PC-3 (cell line): ENCODE measurements at regions not wholly inside any gene's neighbourhood (a gene's known extent, or its start where the extent isn't known, plus 50 kb on each side); places are given as distances from the start of the nearest gene placed in this dataset.

Experiments used
- EZH2 ChIP-seq: fragments of 300-600 bp; sonication (generic); IDR thresholded peaks from one replicate; pipeline ENCODE4 v1.6.1; 2017; ENCODE audit warnings: antibody characterized with exemption, mild to moderate bottlenecking, low read length; ENCODE audit not compliant: unreplicated experiment
- TF ChIP-seq, protein P1 (sequence below): fragments of 300-600 bp; sonication (generic); conservative IDR thresholded peaks from 2 replicates; pipeline ENCODE4 v1.5.1; 2017; ENCODE audit warnings: antibody characterized with exemption, low read depth, mild to moderate bottlenecking, low read length

DNA sequence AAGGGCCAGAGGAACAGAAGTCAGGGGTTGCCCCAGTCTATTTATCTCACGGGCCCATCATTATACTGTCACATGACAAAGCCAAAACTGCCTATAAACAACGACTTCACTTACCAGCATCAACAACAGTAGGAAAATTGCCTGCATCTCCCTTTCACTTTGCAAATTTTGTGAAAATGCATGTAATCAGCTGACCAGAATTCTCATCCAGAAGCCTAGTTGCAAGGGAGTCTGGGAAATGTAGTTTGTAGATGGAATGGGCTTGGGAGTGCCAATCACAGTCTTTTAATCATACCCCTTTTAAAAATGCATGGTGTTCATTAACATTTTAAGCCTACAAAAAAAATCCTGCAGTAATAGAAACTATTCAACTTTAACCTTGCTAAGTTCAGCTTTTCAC lies 369.3 kb upstream of the TMPO start:
- TF ChIP-seq, protein P1, sequence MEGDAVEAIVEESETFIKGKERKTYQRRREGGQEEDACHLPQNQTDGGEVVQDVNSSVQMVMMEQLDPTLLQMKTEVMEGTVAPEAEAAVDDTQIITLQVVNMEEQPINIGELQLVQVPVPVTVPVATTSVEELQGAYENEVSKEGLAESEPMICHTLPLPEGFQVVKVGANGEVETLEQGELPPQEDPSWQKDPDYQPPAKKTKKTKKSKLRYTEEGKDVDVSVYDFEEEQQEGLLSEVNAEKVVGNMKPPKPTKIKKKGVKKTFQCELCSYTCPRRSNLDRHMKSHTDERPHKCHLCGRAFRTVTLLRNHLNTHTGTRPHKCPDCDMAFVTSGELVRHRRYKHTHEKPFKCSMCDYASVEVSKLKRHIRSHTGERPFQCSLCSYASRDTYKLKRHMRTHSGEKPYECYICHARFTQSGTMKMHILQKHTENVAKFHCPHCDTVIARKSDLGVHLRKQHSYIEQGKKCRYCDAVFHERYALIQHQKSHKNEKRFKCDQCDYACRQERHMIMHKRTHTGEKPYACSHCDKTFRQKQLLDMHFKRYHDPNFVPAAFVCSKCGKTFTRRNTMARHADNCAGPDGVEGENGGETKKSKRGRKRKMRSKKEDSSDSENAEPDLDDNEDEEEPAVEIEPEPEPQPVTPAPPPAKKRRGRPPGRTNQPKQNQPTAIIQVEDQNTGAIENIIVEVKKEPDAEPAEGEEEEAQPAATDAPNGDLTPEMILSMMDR: no peak
- TF ChIP-seq EZH2: no peak
